Stimulated activated CD4-positive, alpha-beta T cell treated with anti-CD3 and anti-CD28 coated beads, Interleukin-12 subunit alpha, Interleukin-12 subunit beta, amount 100 ng/mL, for 4 hours (primary cell): ENCODE measurements at regions not wholly inside any gene's neighbourhood (a gene's known extent, or its start where the extent isn't known, plus 50 kb on each side); places are given as distances from the start of the nearest gene placed in this dataset.

Experiments used
- DNase-seq: peaks from one replicate; pipeline ENCODE4 v3.0.0-alpha.2; 2020

GRCh38 chr6:14442242-14442641 is 324.7 kb downstream of the CD83 start:
- DNase-seq = no peak

- DNase-seq = no peak
These were observed 326.2 kb downstream of the CD83 start for GRCh38 chr6:14443629-14444268.

GRCh38 chr6:14444295-14444972 is 326.9 kb downstream of the CD83 start:
- no peak for DNase-seq

- no peak for DNase-seq
These were observed 329.7 kb downstream of the CD83 start for GRCh38 chr6:14447240-14447639.

GRCh38 chr6:14448246-14448645 is 330.7 kb downstream of the CD83 start:
- no peak for DNase-seq

GRCh38 chr6:14450133-14450504 is 332.5 kb downstream of the CD83 start:
- DNase-seq = no peak

GRCh38 chr6:14450578-14450977 is 333.0 kb downstream of the CD83 start:
- DNase-seq = no peak

- DNase-seq = no peak
These were observed 334.2 kb downstream of the CD83 start for GRCh38 chr6:14451594-14452374.

GRCh38 chr6:14452567-14453527 is 335.3 kb downstream of the CD83 start:
- DNase-seq = peak; percentile 22

- no peak for DNase-seq
These were observed 336.3 kb downstream of the CD83 start for GRCh38 chr6:14453712-14454472.

GRCh38 chr6:14454473-14454775 is 336.9 kb downstream of the CD83 start:
- DNase-seq = peak; percentile 21

- DNase-seq = no peak
These were observed 337.9 kb downstream of the CD83 start for GRCh38 chr6:14455427-14455826.

- DNase-seq = no peak
These were observed 338.5 kb downstream of the CD83 start for GRCh38 chr6:14455876-14456648.

GRCh38 chr6:14456941-14457340 is 339.4 kb downstream of the CD83 start:
- DNase-seq = no peak

GRCh38 chr6:14458669-14459266 is 341.2 kb downstream of the CD83 start:
- no peak for DNase-seq

GRCh38 chr6:14459315-14459714 is 341.7 kb downstream of the CD83 start:
- no peak for DNase-seq

GRCh38 chr6:14460556-14460955 is 343.0 kb downstream of the CD83 start:
- DNase-seq = no peak

- DNase-seq = no peak
These were observed 344.6 kb downstream of the CD83 start for GRCh38 chr6:14462135-14462534.

- no peak for DNase-seq
These were observed 345.0 kb downstream of the CD83 start for GRCh38 chr6:14462566-14462965.

GRCh38 chr6:14463110-14463509 is 345.5 kb downstream of the CD83 start:
- no peak for DNase-seq

- no peak for DNase-seq
These were observed 346.5 kb downstream of the CD83 start for GRCh38 chr6:14464055-14464454.
